ENCODE measurements at regions not wholly inside any gene's neighbourhood (a gene's known extent, or its start where the extent isn't known, plus 50 kb on each side); places are given as distances from the start of the nearest gene placed in this dataset.
A peak's percentile ranks its signal among the peaks of the same experiment; 100 is the strongest.

- Histone ChIP-seq H3K9ac (ENCODE audit: low read length) (no peak overlapping the region), H3K9me3 (ENCODE audit: low read length) (no peaks in the 10 kb centered on the region), H3F3A (ENCODE audit: low read length, unreplicated experiment) (no peaks in the 10 kb centered on the region), H3K4me2 (ENCODE audit: low read length) (no peak overlapping the region), H3K79me2 (ENCODE audit: low read length) (no peaks in the 10 kb centered on the region), H3K9me2 (replicated peaks; ENCODE audit: low read length) (no peaks in the 10 kb centered on the region), H3K27ac (ENCODE audit: low read length) (no peak overlapping the region), H4K20me1 (ENCODE audit: low read length) (no peaks in the 10 kb centered on the region), H3K4me1 (ENCODE audit: insufficient read depth, low read length) (peaks cover 17% of the 10 kb centered on the region; the same call in 1 of the 2 replicates), H2AFZ (ENCODE audit: low read length) (no peak overlapping the region), H3K27me3 (ENCODE audit: low read length) (no peaks in the 10 kb centered on the region), H3K4me3 (ENCODE audit: low read length) (no peak overlapping the region), H3K36me3 (ENCODE audit: low read depth, low read length) (no peaks in the 10 kb centered on the region)
- no TSS peak for BruUV-seq (replicated peaks)
- ChIA-PET POLR2A (ENCODE audit: unreplicated experiment) (no interaction called here), CTCF (no interaction called here)
- DNase-seq (no peak), ATAC-seq (no peak)
- intact Hi-C loops (cut with micrococcal nuclease): no loop called here
- TF ChIP-seq EZH2 (IDR thresholded peaks at IDR 0.05; ENCODE audit: low read length, unreplicated experiment): no peak
- TF ChIP-seq, protein P1, sequence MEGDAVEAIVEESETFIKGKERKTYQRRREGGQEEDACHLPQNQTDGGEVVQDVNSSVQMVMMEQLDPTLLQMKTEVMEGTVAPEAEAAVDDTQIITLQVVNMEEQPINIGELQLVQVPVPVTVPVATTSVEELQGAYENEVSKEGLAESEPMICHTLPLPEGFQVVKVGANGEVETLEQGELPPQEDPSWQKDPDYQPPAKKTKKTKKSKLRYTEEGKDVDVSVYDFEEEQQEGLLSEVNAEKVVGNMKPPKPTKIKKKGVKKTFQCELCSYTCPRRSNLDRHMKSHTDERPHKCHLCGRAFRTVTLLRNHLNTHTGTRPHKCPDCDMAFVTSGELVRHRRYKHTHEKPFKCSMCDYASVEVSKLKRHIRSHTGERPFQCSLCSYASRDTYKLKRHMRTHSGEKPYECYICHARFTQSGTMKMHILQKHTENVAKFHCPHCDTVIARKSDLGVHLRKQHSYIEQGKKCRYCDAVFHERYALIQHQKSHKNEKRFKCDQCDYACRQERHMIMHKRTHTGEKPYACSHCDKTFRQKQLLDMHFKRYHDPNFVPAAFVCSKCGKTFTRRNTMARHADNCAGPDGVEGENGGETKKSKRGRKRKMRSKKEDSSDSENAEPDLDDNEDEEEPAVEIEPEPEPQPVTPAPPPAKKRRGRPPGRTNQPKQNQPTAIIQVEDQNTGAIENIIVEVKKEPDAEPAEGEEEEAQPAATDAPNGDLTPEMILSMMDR (conservative IDR thresholded peaks at IDR 0.05; ENCODE audit: low read depth, low read length): no peak
- TF ChIP-seq EZH2phosphoT487 (IDR thresholded peaks at IDR 0.05; ENCODE audit: borderline replicate concordance, low read length): no peak
Measured at GRCh38 chr3:66552846-66553245, 52.0 kb upstream of the LRIG1 start.

- no peaks in the 10 kb centered on the region for H3K36me3 ChIP-seq (ENCODE audit: low read depth, low read length)
- ChIA-PET POLR2A (ENCODE audit: unreplicated experiment) (no interaction called here), CTCF (no interaction called here)
- no peaks in the 10 kb centered on the region for H4K20me1 ChIP-seq (ENCODE audit: low read length)
- H3K79me2 ChIP-seq (ENCODE audit: low read length): no peaks in the 10 kb centered on the region
- no peaks in the 10 kb centered on the region for H3K9me2 ChIP-seq (replicated peaks; ENCODE audit: low read length)
- H3K9ac ChIP-seq (ENCODE audit: low read length): no peak overlapping the region
- no peak overlapping the region; the same call in 1 of the 2 replicates for H3K4me3 ChIP-seq (ENCODE audit: low read length)
- intact Hi-C loops (cut with micrococcal nuclease): loop anchor here (2.0 kb wide), 1 partner anchor 53 kb away; the partner anchor contains the start of gene LRIG1
- DNase-seq (no peak), ATAC-seq (no peak)
- H3K4me1 ChIP-seq (ENCODE audit: insufficient read depth, low read length): peaks cover 17% of the 10 kb centered on the region; the same call in 1 of the 2 replicates
- no peaks in the 10 kb centered on the region for H3F3A ChIP-seq (ENCODE audit: low read length, unreplicated experiment)
- H3K9me3 ChIP-seq (ENCODE audit: low read length): no peaks in the 10 kb centered on the region
- no peak overlapping the region for H3K27ac ChIP-seq (ENCODE audit: low read length)
- TF ChIP-seq, protein P1 (conservative IDR thresholded peaks at IDR 0.05; ENCODE audit: low read depth, low read length): no peak
- TF ChIP-seq EZH2 (IDR thresholded peaks at IDR 0.05; ENCODE audit: low read length, unreplicated experiment): no peak
- TF ChIP-seq EZH2phosphoT487 (IDR thresholded peaks at IDR 0.05; ENCODE audit: borderline replicate concordance, low read length): no peak
- peak overlapping the region; percentile 41 for H3K4me2 ChIP-seq (ENCODE audit: low read length)
- H2AFZ ChIP-seq (ENCODE audit: low read length): no peak overlapping the region
- no TSS peak for BruUV-seq (replicated peaks)
- no peaks in the 10 kb centered on the region for H3K27me3 ChIP-seq (ENCODE audit: low read length)
Measured at GRCh38 chr3:66553441-66554113, 52.8 kb upstream of the LRIG1 start.

GRCh38 chr3:66554178-66554577 is 53.4 kb upstream of the LRIG1 start:
- DNase-seq (peak; percentile 49), ATAC-seq (peak; percentile 60)
- BruUV-seq (replicated peaks): no TSS peak

More at GRCh38 chr3:66554178-66554577, 53.4 kb upstream of the LRIG1 start:
- Histone ChIP-seq H3K27me3 (ENCODE audit: low read length) (no peaks in the 10 kb centered on the region), H4K20me1 (ENCODE audit: low read length) (no peaks in the 10 kb centered on the region), H3K4me3 (ENCODE audit: low read length) (no peak overlapping the region; the same call in 1 of the 2 replicates), H3K9ac (ENCODE audit: low read length) (no peak overlapping the region), H3K9me2 (replicated peaks; ENCODE audit: low read length) (no peaks in the 10 kb centered on the region), H3K9me3 (ENCODE audit: low read length) (no peaks in the 10 kb centered on the region), H3K27ac (ENCODE audit: low read length) (no peak overlapping the region), H3F3A (ENCODE audit: low read length, unreplicated experiment) (no peaks in the 10 kb centered on the region), H3K4me2 (ENCODE audit: low read length) (peak overlapping the region; percentile 41), H3K79me2 (ENCODE audit: low read length) (no peaks in the 10 kb centered on the region), H2AFZ (ENCODE audit: low read length) (no peak overlapping the region), H3K4me1 (ENCODE audit: insufficient read depth, low read length) (peaks cover 17% of the 10 kb centered on the region; the same call in 1 of the 2 replicates), H3K36me3 (ENCODE audit: low read depth, low read length) (no peaks in the 10 kb centered on the region)
- ChIA-PET CTCF (no interaction called here), POLR2A (ENCODE audit: unreplicated experiment) (no interaction called here)
- intact Hi-C loops (cut with micrococcal nuclease): loop anchor here (2.0 kb wide), 1 partner anchor 53 kb away; the partner anchor contains the start of gene LRIG1
- no peak for TF ChIP-seq EZH2 (IDR thresholded peaks at IDR 0.05; ENCODE audit: low read length, unreplicated experiment)
- TF ChIP-seq, protein P1 (conservative IDR thresholded peaks at IDR 0.05; ENCODE audit: low read depth, low read length): no peak
- TF ChIP-seq EZH2phosphoT487 (IDR thresholded peaks at IDR 0.05; ENCODE audit: borderline replicate concordance, low read length): no peak
